H9 (cell line): ENCODE measurements at regions not wholly inside any gene's neighbourhood (a gene's known extent, or its start where the extent isn't known, plus 50 kb on each side); places are given as distances from the start of the nearest gene placed in this dataset.

Experiments used
- DNase-seq: peaks from one replicate; pipeline ENCODE4 v3.0.0-alpha.2; 2017
- H2AFZ ChIP-seq: one replicate; pipeline ENCODE4 v1.6.1; 2013; ENCODE audit warnings: mild to moderate bottlenecking, low read length, control low read depth, moderate library complexity
- H2AK5ac ChIP-seq: 2 replicates; pipeline ENCODE4 v1.6.1; 2013; ENCODE audit warnings: low read length, control low read depth, mixed read lengths; ENCODE audit not compliant: insufficient read length
- H2BK120ac ChIP-seq: one replicate; pipeline ENCODE4 v1.6.1; 2013; ENCODE audit warnings: low read depth, mild to moderate bottlenecking, low read length, control low read depth, inconsistent platforms; ENCODE audit not compliant: poor library complexity, severe bottlenecking
- H2BK12ac ChIP-seq: 2 replicates; pipeline ENCODE4 v1.6.1; 2013; ENCODE audit warnings: low read length, control low read depth, mixed read lengths, low read depth; ENCODE audit not compliant: insufficient read length
- H2BK15ac ChIP-seq: 2 replicates; pipeline ENCODE4 v1.6.1; 2013; ENCODE audit warnings: low read depth, low read length, control low read depth
- H2BK20ac ChIP-seq: one replicate; pipeline ENCODE4 v1.6.1; 2013; ENCODE audit warnings: low read depth, mild to moderate bottlenecking, low read length, control low read depth, inconsistent platforms; ENCODE audit not compliant: poor library complexity, severe bottlenecking
- H2BK5ac ChIP-seq: 2 replicates; pipeline ENCODE4 v1.6.1; 2013; ENCODE audit warnings: low read length, control low read depth, mixed read lengths; ENCODE audit not compliant: insufficient read length
- H3K14ac ChIP-seq: 2 replicates; pipeline ENCODE4 v1.6.1; 2013; ENCODE audit warnings: low read length, control low read depth; ENCODE audit not compliant: insufficient read depth
- H3K18ac ChIP-seq: 2 replicates; pipeline ENCODE4 v1.6.1; 2013; ENCODE audit warnings: low read depth, mild to moderate bottlenecking, mixed read lengths, low read length, control low read depth; ENCODE audit not compliant: insufficient read length
- H3K23ac ChIP-seq: 2 replicates; pipeline ENCODE4 v1.6.1; 2013; ENCODE audit warnings: low read length, control low read depth, mixed read lengths, low read depth; ENCODE audit not compliant: insufficient read length
- H3K23me2 ChIP-seq: 2 replicates; pipeline ENCODE4 v1.6.1; 2013; ENCODE audit warnings: low read depth, mild to moderate bottlenecking, mixed read lengths, low read length, control low read depth; ENCODE audit not compliant: insufficient read length, poor library complexity, severe bottlenecking
- H3K27ac ChIP-seq: 2 replicates; pipeline ENCODE4 v1.5.1; 2013; ENCODE audit warnings: low read length, control low read depth, mixed read lengths, low read depth; ENCODE audit not compliant: insufficient read length
- H3K27me3 ChIP-seq: 2 replicates; pipeline ENCODE4 v1.6.1; 2013; ENCODE audit warnings: low read length, control low read depth, inconsistent platforms; ENCODE audit not compliant: insufficient read depth
- H3K4ac ChIP-seq: 2 replicates; pipeline ENCODE4 v1.6.1; 2013; ENCODE audit warnings: low read depth, mild to moderate bottlenecking, control low read depth, inconsistent platforms, low read length, moderate library complexity
- H3K4me1 ChIP-seq: 2 replicates; pipeline ENCODE4 v1.6.1; 2013; ENCODE audit warnings: low read length, control low read depth, inconsistent platforms; ENCODE audit not compliant: insufficient read depth
- H3K4me2 ChIP-seq: 2 replicates; pipeline ENCODE4 v1.6.1; 2013; ENCODE audit warnings: low read length, control low read depth, mixed read lengths; ENCODE audit not compliant: insufficient read length, insufficient read depth
- H3K56ac ChIP-seq: 2 replicates; pipeline ENCODE4 v1.6.1; 2013; ENCODE audit warnings: low read depth, mild to moderate bottlenecking, mixed read lengths, low read length, control low read depth; ENCODE audit not compliant: insufficient read length
- H3K79me1 ChIP-seq: 2 replicates; pipeline ENCODE4 v1.6.1; 2013; ENCODE audit warnings: low read depth, mild to moderate bottlenecking, moderate library complexity, low read length, control low read depth, inconsistent platforms; ENCODE audit not compliant: insufficient read depth, poor library complexity, severe bottlenecking
- H3K79me2 ChIP-seq: 2 replicates; pipeline ENCODE4 v1.6.1; 2013; ENCODE audit warnings: low read length, control low read depth, inconsistent platforms; ENCODE audit not compliant: insufficient read depth
- H3K9ac ChIP-seq: 2 replicates; pipeline ENCODE4 v1.6.1; 2013; ENCODE audit warnings: low read length, control low read depth, mixed read lengths; ENCODE audit not compliant: insufficient read length; ENCODE audit errors: extremely low read depth
- H3K9me3 ChIP-seq: one replicate; pipeline ENCODE4 v1.6.1; 2013; ENCODE audit warnings: low read depth, low read length, inconsistent platforms; ENCODE audit not compliant: control insufficient read depth
- H3T11ph ChIP-seq: one replicate; pipeline ENCODE4 v1.6.1; 2013; ENCODE audit warnings: mild to moderate bottlenecking, low read length, control low read depth, inconsistent platforms
- H4K20me1 ChIP-seq: one replicate; pipeline ENCODE4 v1.6.1; 2013; ENCODE audit not compliant: control insufficient read depth, insufficient read length, insufficient read depth
- H4K5ac ChIP-seq: 2 replicates; pipeline ENCODE4 v1.6.1; 2013; ENCODE audit warnings: low read depth, mild to moderate bottlenecking, mixed read lengths, low read length, control low read depth; ENCODE audit not compliant: insufficient read length
- H4K8ac ChIP-seq: replicated peaks from 2 replicates; pipeline ENCODE4 v1.6.1; 2013; ENCODE audit warnings: low read length, control low read depth, mixed read lengths, low read depth; ENCODE audit not compliant: insufficient read length
- H4K91ac ChIP-seq: 2 replicates; pipeline ENCODE4 v1.6.1; 2013; ENCODE audit warnings: low read depth, mild to moderate bottlenecking, moderate library complexity, mixed read lengths, low read length, control low read depth; ENCODE audit not compliant: insufficient read length
- H3K27ac Mint-ChIP-seq, 3 experiments: 2 replicates in 2 of 3; 3 replicates in 1 of 3; pipeline ENCODE4 v1.8.0; 2020 to 2021; ENCODE audit warnings: mixed read lengths in 3 of 3, mild to moderate bottlenecking in 1 of 3, moderate library complexity in 1 of 3
- H3K27me3 Mint-ChIP-seq: 2 replicates; pipeline ENCODE4 v1.8.0; 2021; ENCODE audit warnings: low read depth, mild to moderate bottlenecking, moderate library complexity, mixed read lengths
- H3K36me3 Mint-ChIP-seq, 3 experiments: 2 replicates in 2 of 3; 3 replicates in 1 of 3; pipeline ENCODE4 v1.8.0; 2020 to 2021; ENCODE audit warnings: low read depth in 3 of 3, mixed read lengths in 3 of 3; ENCODE audit not compliant: insufficient read depth in 1 of 3
- H3K4me1 Mint-ChIP-seq, 2 experiments: 2 replicates each; pipeline ENCODE4 v1.8.0; 2020; ENCODE audit warnings: mixed read lengths in 2 of 2
- H3K4me3 Mint-ChIP-seq, 2 experiments: 2 replicates in 1 of 2; 3 replicates in 1 of 2; pipeline ENCODE4 v1.8.0; 2020 to 2021; ENCODE audit warnings: mild to moderate bottlenecking in 2 of 2, mixed read lengths in 2 of 2, moderate library complexity in 1 of 2
- H3K9me3 Mint-ChIP-seq, 2 experiments: 2 replicates in 1 of 2; 3 replicates in 1 of 2; pipeline ENCODE4 v1.8.0; 2020; ENCODE audit warnings: mild to moderate bottlenecking in 2 of 2, mixed read lengths in 2 of 2, moderate library complexity in 1 of 2
- CTCF ChIP-seq: fragments of 200-600 bp; sonication (generic); conservative IDR thresholded peaks from 3 replicates; pipeline ENCODE4 v1.8.0; 2021; ENCODE audit warnings: antibody characterized with exemption, mild to moderate bottlenecking
- WGBS: extraction: QIAGEN DNeasy Blood & Tissue Kit; methylation state at CpG from one replicate; pipeline ENCODE4 v1.1.7; 2013; ENCODE audit warnings: missing lambda C conversion rate, low lambda C conversion rate, mixed read lengths; ENCODE audit not compliant: insufficient read length; ENCODE audit errors: extremely low coverage; 5-methylcytosine and 5-hydroxymethylcytosine counted together

- Histone ChIP-seq H3K4me2 (no peak overlapping the region), H3K27me3 (no peaks in the 10 kb centered on the region), H2BK5ac (no peak overlapping the region), H4K5ac (no peak overlapping the region), H3K4me1 (peaks cover under 1% of the 10 kb centered on the region; the same call in 1 of the 2 replicates), H3K9ac (no peak overlapping the region), H3K23ac (no peak overlapping the region), H3K27ac (no peak overlapping the region), H3K79me1 (no peaks in the 10 kb centered on the region), H2AFZ (no peak overlapping the region), H3K14ac (no peak overlapping the region), H3K9me3 (no peaks in the 10 kb centered on the region), H2AK5ac (no peak overlapping the region), H2BK20ac (no peak overlapping the region), H4K20me1 (no peaks in the 10 kb centered on the region), H2BK12ac (no peak overlapping the region), H3K79me2 (no peaks in the 10 kb centered on the region), H3K4ac (no peak overlapping the region), H4K8ac (no peak overlapping the region), H3K18ac (no peak overlapping the region), H2BK120ac (no peak overlapping the region), H3T11ph (no peak overlapping the region), H2BK15ac (no peak overlapping the region), H4K91ac (no peak overlapping the region), H3K56ac (no peak overlapping the region), H3K23me2 (no peaks in the 10 kb centered on the region)
- Mint-ChIP-seq H3K27ac (no peak overlapping the region), H3K4me3 (no peak overlapping the region), H3K9me3 (no peaks in the 10 kb centered on the region), H3K36me3 (no peaks in the 10 kb centered on the region; a peak in 1 of 7 replicates), H3K27me3 (peaks cover 8% of the 10 kb centered on the region), H3K4me1 (peaks cover 30 to 43% of the 10 kb centered on the region in 2 experiments)
- no CpG with 5 or more reads among the region's 2 CpGs for WGBS
- TF ChIP-seq CTCF: no peak
- DNase-seq: no peak
Observed at GRCh38 chr12:24555730-24556129, 393.2 kb downstream of the BCAT1 start.
